Lung (tissue), 11 donors: ENCODE measurements at regions not wholly inside any gene's neighbourhood (a gene's known extent, or its start where the extent isn't known, plus 50 kb on each side); places are given as distances from the start of the nearest gene placed in this dataset.
"Not testable (repeated sequence)": the region's sequence is repeated elsewhere in the genome, so short reads cannot be mapped to it uniquely, and the experiment has no call there.

Experiments used
- ATAC-seq: fragments of 200-7000 bp; cut with Tn5 transposase; one replicate; pipeline ENCODE4 v1.9.1; 2020; ENCODE audit warnings: moderate number of reproducible peaks; ENCODE audit not compliant: insufficient read depth, low FRiP score
- DNase-seq, 3 donors: peaks; one replicate each; pipeline ENCODE4 v3.0.0-alpha.2; 2013 to 2017
- H3K27ac ChIP-seq, 2 donors: one replicate each; pipeline ENCODE4 v1.5.1; 2013; ENCODE audit warnings: mild to moderate bottlenecking in 2 of 2, moderate library complexity in 2 of 2, control low read depth in 1 of 2, inconsistent platforms in 1 of 2, low read depth in 1 of 2, low read length in 1 of 2
- H3K27me3 ChIP-seq, 3 donors: one replicate each; pipeline ENCODE4 v1.5.1; 2013; ENCODE audit warnings: low read length in 2 of 3; ENCODE audit not compliant: control insufficient read depth in 3 of 3, insufficient read depth in 3 of 3
- H3K36me3 ChIP-seq, 4 donors: one replicate each; pipeline ENCODE4 v1.5.1; 2013; ENCODE audit warnings: low read length in 4 of 4, mild to moderate bottlenecking in 1 of 4, moderate library complexity in 1 of 4; ENCODE audit not compliant: control insufficient read depth in 4 of 4, insufficient read depth in 4 of 4
- H3K4me1 ChIP-seq, 5 donors: one replicate each; pipeline ENCODE4 v1.5.1; 2013; ENCODE audit warnings: low read length in 5 of 5, mild to moderate bottlenecking in 2 of 5, moderate library complexity in 1 of 5; ENCODE audit not compliant: control insufficient read depth in 5 of 5, insufficient read depth in 5 of 5
- H3K4me3 ChIP-seq: one replicate; pipeline ENCODE4 v1.5.1; 2013; ENCODE audit warnings: mild to moderate bottlenecking, control low read depth, moderate library complexity
- H3K9ac ChIP-seq, 2 donors: one replicate each; pipeline ENCODE4 v1.5.1; 2013; ENCODE audit warnings: low read length in 2 of 2, control low read depth in 1 of 2; ENCODE audit not compliant: insufficient read depth in 1 of 2
- H3K9me3 ChIP-seq, 4 donors: one replicate each; pipeline ENCODE4 v1.5.1; 2013; ENCODE audit warnings: low read length in 3 of 4, mild to moderate bottlenecking in 1 of 4, moderate library complexity in 1 of 4; ENCODE audit not compliant: control insufficient read depth in 4 of 4, insufficient read depth in 3 of 4
- WGBS, 2 donors: extraction: QIAGEN DNeasy Blood & Tissue Kit; methylation state at CpG; one replicate each; pipeline ENCODE4 v1.1.7; 2013; 5-methylcytosine and 5-hydroxymethylcytosine counted together
- TF ChIP-seq, protein P1 (sequence below): IDR thresholded peaks from 2 replicates; pipeline ENCODE4 v1.5.1; 2012; ENCODE audit warnings: mild to moderate bottlenecking; ENCODE audit errors: control extremely low read depth, extremely low read depth
- donor health status: control.
- donor health status: control.
- donor health status: Bipolar disorder and iron deficiency.
- donor health status: healthy.
- donor health status: DM: yes; HTN: yes; CAD: no.

DNA sequence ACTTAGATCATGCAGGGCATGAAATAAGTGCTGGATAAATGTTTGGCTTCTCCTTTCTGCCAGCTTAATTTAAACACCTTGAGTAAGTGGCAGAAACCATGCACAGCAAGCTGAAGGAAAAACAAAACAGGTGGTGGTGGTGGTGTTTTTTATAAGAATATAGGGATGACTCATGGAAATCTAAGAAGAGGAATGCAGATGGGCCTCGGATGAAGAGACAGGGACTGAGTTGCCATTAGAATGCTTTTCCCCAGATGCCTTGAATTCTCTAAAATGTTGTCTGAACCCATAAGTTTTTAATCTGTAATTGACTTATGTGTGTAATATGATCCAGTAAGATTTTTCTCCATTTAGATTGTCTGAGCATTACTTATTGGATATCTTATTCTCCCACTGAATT lies 93.1 kb upstream of the ZDHHC17 start:
- no peak overlapping the region for H3K27ac ChIP-seq
- no peaks in the 10 kb centered on the region for H3K9me3 ChIP-seq
- TF ChIP-seq, protein P1, sequence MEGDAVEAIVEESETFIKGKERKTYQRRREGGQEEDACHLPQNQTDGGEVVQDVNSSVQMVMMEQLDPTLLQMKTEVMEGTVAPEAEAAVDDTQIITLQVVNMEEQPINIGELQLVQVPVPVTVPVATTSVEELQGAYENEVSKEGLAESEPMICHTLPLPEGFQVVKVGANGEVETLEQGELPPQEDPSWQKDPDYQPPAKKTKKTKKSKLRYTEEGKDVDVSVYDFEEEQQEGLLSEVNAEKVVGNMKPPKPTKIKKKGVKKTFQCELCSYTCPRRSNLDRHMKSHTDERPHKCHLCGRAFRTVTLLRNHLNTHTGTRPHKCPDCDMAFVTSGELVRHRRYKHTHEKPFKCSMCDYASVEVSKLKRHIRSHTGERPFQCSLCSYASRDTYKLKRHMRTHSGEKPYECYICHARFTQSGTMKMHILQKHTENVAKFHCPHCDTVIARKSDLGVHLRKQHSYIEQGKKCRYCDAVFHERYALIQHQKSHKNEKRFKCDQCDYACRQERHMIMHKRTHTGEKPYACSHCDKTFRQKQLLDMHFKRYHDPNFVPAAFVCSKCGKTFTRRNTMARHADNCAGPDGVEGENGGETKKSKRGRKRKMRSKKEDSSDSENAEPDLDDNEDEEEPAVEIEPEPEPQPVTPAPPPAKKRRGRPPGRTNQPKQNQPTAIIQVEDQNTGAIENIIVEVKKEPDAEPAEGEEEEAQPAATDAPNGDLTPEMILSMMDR, result no peak
- 69 to 73% methylated on average over 1 of the region's 1 CpG for WGBS, 2 donors
- ATAC-seq, result no peak
- H3K4me3 ChIP-seq, result no peak overlapping the region
- H3K27me3 ChIP-seq, result no peaks in the 10 kb centered on the region
- no peak overlapping the region for H3K9ac ChIP-seq
- no peak for DNase-seq
- H3K36me3 ChIP-seq, result no peaks in the 10 kb centered on the region
- H3K4me1 ChIP-seq, result peaks cover 0 to 9% (median 0%) of the 10 kb centered on the region in 5 donors

DNA sequence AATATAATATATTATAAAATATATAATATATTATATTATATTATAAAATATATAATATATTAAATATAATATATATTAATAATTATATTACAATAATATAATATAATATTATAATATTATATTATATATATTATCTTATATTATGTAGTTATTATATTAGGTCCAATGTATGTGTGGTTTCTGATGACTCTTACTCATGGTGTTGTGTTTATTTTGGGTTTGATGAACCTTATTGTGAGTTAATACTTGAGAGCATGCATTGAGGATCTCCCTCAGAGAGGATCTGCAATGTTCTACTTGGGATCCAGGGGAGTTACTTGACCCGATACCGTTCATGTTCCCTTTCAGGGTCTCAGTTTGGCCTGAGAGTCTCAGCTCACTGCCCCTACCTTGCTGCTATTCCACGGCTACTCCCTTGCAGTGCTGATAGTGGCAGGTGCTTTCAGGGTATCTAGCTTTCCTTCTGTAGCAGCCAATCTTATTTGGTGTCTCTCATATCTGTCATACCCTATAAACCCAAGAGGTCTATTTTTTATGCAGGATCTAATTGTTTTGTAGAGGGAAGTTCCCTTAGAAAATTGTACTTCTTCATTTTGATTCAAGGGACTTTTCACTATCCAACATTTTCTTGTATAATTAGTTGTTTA lies 89.1 kb upstream of the ZDHHC17 start:
- Histone ChIP-seq H3K4me1 (peaks cover 0 to 4% (median 0%) of the 10 kb centered on the region in 5 donors), H3K27ac (no peak overlapping the region), H3K27me3 (no peaks in the 10 kb centered on the region), H3K36me3 (no peaks in the 10 kb centered on the region), H3K9me3 (no peaks in the 10 kb centered on the region), H3K9ac (no peak overlapping the region), H3K4me3 (no peak overlapping the region)
- ATAC-seq, result no peak
- TF ChIP-seq, protein P1, result no peak
- no peak for DNase-seq
- 93 to 94% methylated on average over 3 of the region's 3 CpGs for WGBS, 2 donors

DNA sequence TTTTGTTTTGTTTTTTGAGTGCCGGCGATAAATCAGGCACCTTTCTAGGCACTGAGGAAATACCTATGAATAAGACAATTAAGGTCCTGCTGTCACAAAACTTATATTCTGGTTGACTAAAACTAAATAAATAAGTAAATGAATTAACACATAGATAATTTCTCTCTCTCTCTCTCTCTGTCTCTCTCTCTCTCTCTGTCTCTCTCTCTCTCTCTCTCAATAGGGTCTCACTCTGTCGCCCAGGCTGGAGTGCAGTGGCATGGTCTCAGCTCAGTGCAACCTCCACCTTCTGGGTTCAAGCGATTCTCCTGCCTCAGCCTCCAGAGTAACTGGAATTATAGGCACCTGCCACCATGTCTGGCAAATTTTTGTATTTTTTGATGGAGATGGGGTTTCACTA lies 87.7 kb upstream of the ZDHHC17 start:
- not testable (repeated sequence) for ATAC-seq, H3K9me3 ChIP-seq, H3K9ac ChIP-seq, H3K27me3 ChIP-seq, DNase-seq, H3K4me3 ChIP-seq, H3K27ac ChIP-seq, H3K36me3 ChIP-seq, H3K4me1 ChIP-seq
- 98 to 99% methylated on average over 4 of the region's 4 CpGs for WGBS, 2 donors

DNA sequence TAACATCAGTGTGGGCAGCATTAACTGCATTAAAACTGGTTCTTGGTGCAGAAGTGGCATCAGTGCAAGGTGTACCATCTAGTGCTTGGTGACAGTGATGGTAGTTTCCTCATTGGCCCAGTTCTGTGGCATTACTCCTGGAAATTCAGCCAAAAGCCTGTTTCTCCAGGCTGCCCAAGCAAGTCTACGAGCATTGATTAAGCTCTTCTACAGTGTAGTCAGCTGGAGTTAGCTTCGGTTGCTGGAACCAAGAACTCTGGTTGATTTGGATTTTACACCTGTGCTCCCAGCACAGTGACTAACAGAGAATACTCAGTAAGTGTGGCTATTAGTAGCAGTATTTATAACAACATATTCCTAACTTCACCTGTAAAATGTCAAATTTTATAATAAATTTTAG lies 84.9 kb upstream of the ZDHHC17 start:
- 96 to 98% methylated on average over 2 of the region's 2 CpGs for WGBS, 2 donors
- Histone ChIP-seq H3K4me3 (no peak overlapping the region), H3K4me1 (peaks cover 0 to 6% (median 0%) of the 10 kb centered on the region in 5 donors), H3K27ac (no peak overlapping the region), H3K9me3 (peaks cover 0 to 2% (median 0%) of the 10 kb centered on the region in 4 donors), H3K36me3 (no peaks in the 10 kb centered on the region), H3K27me3 (no peaks in the 10 kb centered on the region), H3K9ac (no peak overlapping the region)
- TF ChIP-seq, protein P1, result no peak
- ATAC-seq (no peak), DNase-seq (no peak)
